ENCODE measurements at regions not wholly inside any gene's neighbourhood (a gene's known extent, or its start where the extent isn't known, plus 50 kb on each side); places are given as distances from the start of the nearest gene placed in this dataset.
"Not testable (repeated sequence)": the region's sequence is repeated elsewhere in the genome, so short reads cannot be mapped to it uniquely, and the experiment has no call there.

DNA sequence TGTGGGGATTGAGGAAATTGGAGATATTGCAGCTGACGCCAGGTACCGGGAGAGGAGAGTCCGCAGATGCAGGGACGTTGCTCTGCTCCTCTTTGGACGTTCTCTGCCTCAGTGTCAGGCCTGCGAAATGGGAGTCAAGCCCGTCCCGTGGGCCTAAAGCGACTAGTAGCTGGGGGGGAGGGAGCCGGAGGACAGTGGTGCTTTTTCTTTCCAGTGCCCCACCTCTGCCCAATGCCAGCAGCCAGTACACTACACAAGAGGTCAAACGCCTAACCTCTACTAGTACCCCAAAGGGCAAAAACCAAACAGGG lies 413.6 kb upstream of the ESRRG start:
- no peak for DNase-seq

DNA sequence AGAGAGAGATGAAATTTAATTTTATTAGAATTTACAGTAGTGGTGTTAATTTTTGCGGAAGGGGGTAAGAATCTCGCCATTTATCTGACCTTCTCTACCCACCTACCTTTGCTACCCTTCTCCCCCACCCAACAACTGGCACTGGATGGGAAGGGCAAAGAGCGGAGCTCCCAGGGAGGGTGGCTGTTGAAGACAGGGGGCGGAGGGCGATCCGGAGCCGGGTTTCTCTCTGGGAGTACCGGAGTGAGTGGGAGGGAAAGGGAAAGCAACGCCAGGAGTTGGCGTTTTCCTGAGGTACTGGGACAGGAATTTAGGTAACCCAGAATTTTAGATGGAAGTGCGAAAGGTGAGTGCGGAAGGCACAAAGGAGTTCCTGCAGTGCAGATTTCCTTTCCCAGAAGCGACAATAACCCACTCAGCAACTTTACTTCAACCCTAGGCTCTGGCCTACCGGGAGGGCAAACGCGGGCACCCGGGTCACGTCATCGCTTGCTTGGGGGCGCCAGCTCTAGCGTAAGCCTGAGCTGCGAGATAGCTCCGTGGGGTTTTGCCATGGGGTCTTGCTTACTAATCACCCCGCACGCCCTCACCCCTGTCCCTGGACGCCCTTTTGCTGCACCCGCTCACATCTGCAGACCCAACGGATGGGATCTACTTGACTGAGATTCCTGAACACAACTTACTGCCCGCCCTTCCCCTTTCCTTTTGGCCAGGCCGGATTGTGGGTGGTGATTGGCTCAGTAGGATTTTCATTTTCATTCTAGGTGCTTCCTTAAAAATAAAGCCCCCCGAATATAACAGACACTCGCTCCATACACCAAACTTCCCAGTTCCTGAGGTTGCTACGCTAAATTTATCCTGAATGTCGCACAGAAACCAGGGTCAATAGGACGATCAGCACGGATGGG lies 413.0 kb upstream of the ESRRG start:
- no peak for DNase-seq

DNA sequence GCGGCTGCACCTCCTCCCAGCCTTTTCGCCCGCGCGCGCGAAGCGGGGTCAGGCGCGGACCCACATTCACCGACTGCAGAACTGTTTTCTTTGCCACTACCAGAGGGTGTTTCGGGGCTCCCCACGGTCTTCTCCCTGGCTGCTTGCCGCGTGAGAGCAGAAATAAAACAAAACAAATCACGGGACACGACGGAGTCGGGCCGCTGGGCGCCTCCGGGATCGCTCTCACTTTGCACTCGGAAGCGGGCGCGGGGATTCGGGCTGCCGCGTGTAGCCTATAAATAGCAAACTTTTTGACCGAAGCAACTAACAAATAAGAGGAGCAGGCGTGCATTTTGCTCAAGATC lies 412.3 kb upstream of the ESRRG start:
- no peak for DNase-seq

DNA sequence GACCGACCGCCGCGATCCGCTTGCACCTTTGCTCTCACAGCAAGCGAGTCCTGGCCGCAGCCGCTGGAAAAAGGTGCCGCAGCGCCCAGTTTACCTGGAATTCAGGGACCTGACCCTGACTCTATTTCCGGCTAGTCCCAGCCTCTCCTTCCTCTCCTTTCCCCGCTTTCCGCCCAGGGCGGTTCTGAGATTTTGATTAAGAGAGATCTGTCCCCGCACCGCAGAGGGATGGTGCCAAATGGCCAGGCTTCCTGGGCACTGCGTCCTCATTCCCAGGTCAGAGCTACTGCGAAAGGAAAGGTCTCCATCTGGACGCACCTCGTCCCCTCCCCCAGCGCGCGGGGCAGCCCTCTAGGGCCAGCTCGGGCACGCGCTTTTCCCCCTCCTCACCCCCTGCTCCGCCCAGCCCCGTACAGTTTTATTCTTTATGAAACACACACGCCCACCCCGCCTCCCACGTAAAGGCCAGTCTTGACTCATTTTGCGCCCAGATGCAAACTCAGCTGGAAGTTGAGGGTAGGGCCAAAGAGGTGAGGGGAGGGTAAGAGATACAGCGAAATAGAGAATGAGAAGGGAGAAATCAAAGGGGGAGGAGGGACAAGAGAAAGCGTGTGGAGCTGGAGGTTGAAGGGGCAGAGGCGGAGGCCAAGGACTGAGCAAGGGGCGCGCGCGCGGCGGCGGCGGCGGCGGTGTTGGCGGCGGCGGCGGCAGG lies 411.8 kb upstream of the ESRRG start:
- no peak for DNase-seq

DNA sequence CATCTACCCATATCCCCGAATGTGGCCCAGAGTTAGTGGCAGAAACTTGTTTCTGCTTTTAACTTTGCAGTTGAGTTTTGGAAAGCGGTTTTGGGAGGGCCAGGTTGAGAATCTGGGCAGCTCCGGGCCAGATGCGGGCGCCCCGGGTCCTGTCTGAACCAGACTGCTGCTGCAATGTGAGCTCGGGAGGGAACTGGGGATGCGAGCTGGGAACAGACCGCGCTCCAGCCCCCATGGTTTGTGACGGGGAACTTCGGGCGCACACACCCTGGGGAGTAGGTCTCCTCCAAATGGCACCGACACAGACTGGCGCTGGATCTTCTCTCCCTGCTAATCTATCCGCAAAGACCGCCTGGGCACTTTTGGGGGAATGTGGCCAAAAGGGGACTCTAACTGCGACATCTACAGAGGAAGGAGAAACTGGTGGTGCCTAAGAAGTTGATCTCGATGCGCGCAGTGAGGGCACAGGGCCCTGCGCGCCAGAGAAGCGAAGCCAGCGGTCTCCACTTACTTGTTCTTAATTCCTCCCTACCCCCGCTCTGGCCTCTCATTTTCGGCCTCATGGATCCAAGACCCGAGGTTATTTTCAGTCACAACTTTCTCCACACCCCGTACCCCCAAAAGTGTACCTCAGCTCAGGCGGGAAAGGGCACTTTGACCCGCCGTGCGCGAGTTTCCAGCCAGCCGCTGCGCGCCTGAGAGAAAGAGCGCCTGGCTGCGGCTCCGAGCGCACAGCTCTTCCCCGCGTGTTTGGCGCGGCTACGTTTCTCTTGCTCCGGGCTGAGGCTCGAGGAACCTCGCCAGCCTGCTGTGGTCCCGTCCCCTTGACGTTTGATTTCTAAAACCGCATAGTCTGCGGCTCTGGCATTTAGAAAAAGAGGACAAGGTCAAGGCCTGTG lies 411.0 kb upstream of the ESRRG start:
- DNase-seq, result no peak

DNA sequence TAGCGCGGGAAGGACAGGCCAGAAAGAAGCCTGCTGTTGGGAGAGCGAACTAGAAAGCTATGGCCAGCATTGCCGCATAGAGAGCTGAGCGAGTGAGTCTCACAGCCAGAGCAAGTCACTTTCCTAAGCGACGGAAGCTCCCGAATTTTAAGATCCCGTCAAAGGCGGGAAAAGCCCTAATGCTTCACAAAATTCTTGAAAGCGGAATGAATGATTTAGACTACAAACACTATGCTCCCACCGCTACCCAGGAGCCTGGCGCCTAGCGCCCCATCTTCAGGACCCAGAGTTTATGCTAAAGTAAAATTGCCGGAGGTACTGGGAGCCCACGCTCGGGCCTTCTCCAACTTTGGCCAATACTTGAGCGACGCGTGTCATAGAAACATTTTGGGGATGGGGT lies 409.9 kb upstream of the ESRRG start:
- no peak for DNase-seq

DNA sequence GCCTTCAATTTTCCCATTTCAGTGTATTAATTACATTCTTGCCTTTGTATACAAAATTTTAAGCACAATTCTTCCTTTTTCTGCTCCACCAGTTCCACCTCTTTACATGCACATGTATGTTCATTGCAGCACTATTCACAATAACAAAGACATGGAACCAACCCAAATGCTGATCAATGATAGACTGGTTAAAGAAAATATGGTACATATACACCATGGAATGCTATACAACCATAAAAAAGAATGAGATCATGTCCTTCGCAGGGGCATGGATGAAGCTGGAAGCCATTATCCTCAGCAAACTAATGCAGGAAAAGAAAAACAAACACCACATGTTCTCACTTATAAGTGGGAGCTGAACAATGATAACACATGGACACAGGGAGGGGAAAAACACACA lies 400.1 kb upstream of the ESRRG start:
- DNase-seq, result not testable (repeated sequence)

DNA sequence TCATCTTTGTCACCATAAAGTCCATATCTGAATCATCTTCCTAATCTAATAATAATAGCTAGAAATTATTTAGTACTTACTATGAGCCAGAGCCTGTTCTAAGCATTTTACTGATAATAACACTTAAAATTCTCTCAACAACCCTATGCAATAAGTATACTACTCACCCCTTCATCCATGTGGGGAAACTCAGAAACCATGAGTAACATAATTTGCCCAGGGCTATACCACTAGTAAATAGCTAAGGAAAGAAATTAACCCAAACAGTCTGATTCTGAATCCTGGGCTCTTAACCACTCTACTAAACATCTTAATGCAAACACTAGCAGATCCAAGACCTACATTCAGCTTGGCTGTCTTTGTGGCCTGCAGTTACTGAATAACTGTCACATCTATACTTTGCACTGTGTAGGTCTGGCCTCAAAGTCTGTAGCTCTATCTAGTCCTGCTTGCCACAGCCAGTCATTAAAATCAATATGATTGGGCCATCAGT lies 394.8 kb upstream of the ESRRG start:
- no peak for DNase-seq

DNA sequence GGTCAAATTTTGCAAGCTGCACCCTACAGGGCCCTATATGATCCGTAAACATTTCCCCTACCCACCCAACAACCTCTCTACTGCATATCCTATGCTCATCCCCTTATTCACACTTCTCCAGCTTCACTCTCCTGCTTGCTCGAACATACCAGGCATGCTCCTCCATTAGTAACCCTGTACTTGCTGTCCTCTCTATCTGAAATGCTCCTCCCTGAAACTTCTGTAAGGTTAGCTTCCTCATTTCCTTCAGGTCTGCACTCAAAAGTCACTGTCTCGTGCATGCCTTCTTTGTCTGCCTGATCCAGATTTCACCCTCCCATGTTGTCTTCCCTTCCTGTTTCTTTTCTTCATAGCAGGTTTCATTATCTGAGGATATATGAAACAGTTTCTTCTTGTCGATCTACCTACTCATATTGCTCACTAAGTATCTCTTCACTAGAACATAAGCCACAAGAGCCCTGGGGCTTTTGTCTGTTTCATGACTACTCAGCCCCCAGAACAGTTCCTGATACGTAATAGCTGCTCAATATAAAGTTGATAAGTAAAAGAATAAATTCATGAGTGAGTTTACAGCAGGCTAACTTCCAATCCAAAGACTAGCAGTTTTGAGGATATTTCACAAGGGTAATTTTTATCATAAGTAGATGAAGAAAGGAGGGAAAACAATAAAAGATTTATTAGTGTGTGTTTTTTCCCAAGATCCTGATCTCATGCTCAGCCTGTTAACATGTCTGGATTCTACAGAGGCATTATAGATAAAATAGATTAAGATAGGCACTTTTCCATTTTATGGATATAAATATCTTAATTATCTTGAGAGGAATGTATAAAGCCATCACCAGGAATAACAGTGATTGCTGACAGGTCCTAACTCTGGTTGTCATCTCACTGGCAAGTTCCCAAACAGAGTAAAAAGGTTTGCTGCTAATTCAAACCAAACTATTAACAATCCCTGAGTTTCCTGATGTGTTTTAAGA lies 392.5 kb upstream of the ESRRG start:
- DNase-seq, result no peak

DNA sequence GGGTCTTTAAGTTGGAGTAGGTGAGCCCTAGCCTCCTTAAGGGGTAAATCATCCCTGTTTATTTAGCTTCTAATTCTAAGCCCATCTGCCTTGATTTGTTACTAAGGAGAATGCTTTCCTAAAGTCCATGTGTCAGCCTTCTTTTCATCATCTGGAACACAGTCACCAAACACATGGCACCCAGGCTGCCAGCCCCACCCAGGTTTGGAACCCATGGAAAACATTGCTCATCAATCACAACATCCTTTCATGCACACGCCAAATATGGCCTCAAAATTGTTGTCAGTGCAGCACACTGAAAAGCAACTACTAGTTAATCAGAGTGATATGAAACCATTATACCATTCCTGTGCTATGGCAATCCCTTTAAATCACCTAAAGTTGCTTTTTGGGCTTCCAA lies 386.7 kb upstream of the ESRRG start:
- DNase-seq, result no peak

DNA sequence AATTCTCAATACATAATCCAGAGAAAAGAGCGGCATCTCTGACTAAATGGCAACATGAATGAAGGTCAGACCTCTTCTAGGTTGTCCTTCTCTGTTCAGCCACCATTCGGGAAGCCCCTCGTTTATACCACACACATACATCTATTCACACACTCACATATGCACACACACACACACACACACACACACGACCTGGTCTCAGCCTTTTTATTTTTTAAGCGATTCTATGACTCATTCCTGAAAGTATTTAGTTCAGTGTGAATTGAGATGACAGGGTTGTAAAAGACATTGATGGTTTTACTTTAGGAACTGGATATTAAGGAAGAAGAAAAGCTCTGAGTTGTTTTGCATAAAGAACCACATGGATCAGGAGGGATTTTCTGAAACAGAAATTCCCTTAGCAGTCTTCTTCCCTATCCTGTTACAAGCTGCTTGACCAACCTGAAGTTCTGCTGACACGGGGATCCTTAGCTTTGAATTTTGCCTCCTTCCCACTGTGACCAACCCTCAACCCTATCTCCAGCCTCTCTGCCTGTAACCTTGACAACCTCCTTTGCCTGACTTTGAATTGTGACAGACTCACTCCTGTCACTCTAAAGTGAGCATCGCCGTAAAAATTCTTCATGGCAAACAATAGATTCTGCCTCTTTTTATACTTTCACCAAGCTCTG lies 383.1 kb upstream of the ESRRG start:
- DNase-seq, result no peak

DNA sequence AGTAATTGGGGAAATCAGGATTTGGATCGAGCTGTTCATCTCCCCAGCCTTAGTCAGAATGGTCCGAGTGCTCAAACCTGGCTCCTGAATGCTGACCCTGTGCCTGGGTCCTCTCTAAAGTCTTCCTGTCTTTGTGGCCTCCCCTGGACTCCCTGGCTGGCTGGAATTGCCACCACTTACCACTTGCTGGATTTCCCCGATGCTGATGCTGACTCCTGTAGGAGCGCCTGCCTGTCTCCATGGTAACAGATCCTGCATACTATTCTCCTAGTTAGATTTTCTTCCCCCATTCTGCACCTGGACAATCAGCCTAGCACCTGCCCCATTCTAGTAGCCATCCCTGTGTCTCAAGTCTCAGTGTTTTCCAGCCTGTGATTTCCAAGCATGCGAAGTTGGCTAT lies 382.2 kb upstream of the ESRRG start:
- DNase-seq, result no peak

DNA sequence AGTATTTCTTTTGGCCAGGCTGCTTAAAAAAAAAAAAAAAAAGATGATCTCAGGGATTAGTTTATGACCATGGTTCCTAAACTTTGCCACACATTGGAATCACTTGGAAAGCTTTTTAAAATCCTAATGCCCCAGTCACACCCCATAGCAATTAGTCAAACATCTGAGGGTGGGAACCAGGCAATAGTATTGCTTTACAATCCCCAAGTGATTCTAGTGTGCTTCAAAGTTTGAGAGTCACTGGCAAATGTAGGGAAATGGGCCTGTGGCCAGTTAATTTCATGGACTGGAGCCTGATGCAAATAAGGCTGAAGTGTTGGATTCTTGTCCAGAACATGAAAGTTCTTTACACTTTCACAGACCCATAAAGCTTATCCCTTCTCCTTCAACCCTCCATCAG lies 374.6 kb upstream of the ESRRG start:
- no peak for DNase-seq

DNA sequence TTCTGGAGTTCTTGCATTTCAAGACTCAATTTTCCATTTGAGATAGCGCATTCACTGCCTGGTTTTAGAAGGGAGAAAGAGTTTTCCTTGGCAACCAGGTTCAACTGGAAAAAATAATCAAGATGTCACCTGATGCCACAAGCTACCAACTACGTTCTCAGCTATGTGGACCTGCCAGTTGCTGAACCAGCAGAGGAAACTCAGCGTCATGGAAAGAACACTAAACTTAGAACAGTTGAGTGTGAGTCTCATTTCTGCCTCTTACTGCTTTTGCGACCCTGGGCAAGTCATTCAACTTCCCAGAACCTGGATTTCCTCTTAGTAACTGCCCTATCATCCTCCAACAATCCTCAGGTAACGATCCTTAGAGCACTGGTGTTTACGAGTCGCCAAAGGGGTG lies 373.0 kb upstream of the ESRRG start:
- DNase-seq, result no peak

DNA sequence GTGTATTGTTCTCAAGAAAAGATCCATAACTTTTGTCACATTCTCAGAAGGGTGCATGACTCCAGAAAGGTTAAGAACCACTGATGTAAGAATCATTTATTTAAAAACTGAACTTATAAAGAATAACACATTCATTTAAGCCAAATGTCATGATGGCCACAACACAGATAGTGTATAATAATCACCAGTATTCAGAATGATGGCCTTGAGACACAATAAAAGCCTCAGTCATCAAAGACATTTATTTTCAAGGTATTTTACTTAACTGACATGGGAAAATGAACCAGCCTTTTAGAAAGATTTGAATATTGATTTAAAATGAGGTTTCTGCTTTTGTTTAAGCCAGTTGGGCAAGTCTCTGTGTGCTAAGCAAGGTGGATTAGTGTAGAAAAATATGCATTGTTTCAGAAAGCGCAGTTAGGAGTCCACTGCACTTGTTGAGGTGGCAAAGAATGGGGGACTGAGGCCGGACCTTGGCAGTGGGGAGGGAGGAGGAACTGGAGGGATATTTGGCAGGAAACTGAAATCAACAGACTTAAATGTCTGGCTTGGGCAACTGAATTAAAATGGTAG lies 371.9 kb upstream of the ESRRG start:
- DNase-seq, result no peak

DNA sequence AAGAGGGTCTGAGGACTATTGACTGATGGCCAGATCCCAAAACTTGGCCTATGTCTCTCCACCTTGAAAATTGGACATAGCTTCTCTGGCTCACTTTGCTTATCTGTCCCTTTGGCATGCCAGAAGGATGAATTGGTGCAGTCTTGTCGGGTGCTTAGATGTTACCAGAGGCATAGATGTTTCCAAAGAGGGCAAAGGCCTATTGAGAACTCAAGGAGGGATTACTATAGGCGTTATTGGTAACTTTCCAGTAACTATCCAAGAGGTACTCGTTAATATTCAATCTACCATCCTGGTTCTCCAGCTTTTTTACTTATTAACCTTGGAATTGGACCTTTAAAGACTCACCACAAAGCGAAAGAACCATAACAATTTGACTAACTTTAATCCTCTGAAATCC lies 368.3 kb upstream of the ESRRG start:
- no peak for DNase-seq

DNA sequence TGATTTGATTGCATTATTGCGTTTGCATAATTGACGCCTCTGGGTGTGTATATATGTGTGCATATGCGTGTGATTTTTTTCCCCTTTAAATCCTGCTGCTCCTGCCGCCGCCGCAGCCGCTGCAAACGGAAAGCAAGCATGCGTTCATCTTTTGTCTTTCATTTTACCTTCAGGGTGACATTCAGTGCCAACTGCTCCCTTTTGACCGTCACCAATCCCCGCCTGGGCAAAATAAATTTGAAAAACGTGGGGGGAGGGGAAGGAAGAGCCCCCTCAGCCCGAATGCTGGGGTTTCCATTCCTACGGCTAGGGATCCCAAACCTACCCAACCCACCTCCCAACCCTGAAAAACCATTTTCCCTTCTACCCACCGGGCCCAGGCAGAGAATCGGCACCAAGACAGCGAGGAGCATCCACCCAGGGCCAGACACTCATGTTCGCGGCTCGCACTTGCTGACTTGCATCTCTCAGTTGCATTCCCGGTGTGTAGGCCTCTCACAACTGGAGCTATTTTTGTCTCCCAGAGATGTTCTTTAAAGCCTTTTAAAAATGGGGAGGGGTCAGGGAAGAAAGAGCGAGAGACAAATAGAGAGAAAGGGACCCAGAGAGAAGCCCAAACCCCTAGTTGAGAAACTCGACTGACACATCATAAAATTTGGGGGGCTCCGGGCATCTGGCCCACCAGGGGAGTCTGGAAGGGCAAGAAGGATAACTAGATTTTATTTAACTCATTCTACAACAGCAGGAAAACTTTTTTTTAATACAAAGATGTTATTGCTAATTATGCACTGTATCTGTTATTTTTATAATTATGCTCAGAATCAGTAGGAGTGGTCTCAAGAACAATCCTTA lies 367.1 kb upstream of the ESRRG start:
- no peak for DNase-seq

DNA sequence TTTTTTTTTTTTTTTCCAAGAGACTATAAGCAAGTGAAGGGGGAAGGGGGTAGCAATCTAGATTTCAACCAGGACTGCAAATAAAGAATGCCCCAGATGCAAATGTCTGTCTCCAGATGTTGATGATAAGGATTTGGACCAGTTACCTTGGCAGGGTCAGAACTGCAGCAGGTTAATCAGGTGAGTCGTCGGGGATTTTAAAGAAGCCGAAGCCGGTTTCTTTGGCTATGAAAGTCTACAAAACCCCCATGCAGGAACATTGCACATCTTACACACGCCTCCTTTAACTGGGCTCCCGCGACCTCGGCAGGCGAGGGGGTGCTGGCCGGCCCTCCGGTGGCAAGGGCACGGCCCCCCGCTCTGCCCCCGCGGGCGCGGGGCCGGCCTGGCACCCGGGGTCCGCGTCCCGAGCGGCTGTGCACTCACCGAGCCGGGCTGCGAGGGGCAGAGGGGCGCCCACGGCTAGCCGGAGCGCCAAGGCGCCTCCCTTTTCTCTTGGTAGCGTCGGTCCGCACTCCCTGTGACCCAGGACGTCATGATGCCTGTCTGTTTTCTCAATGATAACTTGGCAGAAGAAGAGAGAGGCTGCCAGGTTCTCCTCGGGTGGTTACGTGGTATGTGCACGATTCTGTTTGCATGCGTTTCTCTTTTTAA lies 366.3 kb upstream of the ESRRG start:
- DNase-seq, result no peak

DNA sequence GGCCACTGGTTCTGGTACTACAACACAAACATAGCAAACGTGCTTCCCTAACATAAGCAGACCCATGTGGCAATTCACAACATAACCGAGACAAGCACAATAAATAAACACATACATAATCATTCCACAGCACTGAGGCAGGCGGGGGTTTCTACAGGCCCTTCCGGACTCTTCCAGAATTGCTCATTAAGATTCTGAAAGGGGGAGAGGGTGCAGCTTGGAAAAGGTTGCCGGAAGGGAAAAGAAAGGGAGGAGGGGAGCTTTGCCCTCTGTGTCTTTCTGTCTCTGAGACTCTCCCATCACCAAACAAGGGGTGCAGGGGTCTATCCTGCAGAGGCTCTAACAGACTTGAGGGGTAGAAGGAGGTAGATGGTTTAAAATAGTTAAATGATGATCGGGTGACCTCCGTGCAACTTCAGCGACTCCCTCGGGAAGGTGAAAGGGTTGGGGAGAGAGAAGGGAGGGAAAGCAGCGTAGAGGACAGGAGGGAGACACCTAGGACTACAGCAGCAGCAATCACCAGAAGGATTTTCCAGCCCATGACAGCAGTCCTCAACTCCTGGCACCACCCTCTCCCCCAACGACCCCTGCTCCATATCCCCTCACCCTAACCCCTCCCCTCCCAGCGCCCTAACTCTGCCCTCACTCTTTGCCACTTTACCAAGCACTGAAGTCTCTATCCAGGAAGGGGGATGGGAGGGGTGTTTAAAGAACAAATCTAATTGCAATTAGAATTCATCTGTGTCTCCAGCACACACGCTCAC lies 365.5 kb upstream of the ESRRG start:
- DNase-seq, result no peak
